AG10803 (cell line): ENCODE measurements at regions not wholly inside any gene's neighbourhood (a gene's known extent, or its start where the extent isn't known, plus 50 kb on each side); places are given as distances from the start of the nearest gene placed in this dataset.

Source experiments
- DNase-seq: peaks from one replicate; pipeline ENCODE4 v3.0.0; 2010; ENCODE audit warnings: low read depth
- H3K4me3 ChIP-seq: 2 replicates; pipeline ENCODE4 v1.5.1; 2011; ENCODE audit warnings: mild to moderate bottlenecking, low read length, control low read depth
- CTCF ChIP-seq: conservative IDR thresholded peaks from 2 replicates; pipeline ENCODE4 v1.5.1; 2011; ENCODE audit warnings: mild to moderate bottlenecking, low read length, control low read depth, inconsistent platforms

DNA sequence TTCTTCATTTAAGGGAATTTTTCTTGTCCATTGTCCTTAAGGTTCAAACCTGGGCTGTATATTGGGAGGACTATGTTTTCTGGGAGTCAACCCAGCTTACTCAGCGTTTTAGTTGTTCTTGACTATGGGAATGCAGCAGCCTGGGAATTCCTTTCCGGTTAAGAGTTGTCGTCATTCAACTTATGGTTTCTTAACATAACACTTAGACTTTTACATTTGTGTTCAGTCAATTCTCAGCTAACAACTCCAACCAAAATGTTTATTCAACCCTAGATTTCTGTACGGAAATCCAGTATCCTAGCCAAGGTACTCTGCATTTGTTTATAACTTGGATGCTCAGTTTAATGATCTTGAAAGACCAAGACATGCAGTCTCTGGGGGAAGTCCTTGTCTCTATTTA lies 960.9 kb downstream of the CBLN2 start:
- no peak for DNase-seq
- TF ChIP-seq CTCF = no peak
- H3K4me3 ChIP-seq = no peak overlapping the region

DNA sequence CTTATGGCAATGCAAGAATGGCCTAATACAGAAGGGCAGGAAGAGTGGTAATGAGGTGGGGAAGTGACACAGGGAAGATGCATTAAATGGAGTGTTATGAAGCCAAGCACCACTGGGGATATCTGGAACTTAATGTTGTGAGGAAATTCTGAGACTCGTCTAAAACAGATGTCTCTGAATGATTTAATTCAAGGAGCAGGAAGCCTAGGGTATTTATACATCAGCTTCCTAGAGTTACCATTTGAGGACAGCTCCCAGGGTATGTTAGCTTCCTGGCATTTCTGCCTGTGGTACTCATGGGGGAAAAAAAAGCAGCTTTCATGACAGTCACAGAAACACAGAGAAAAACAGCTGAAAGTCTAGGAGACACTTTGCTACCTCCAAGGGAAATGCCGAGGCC lies 989.5 kb downstream of the CBLN2 start:
- no peak overlapping the region for H3K4me3 ChIP-seq
- no peak for TF ChIP-seq CTCF
- no peak for DNase-seq

GRCh38 chr18:71541643-71542042 lies 1002.5 kb downstream of the CBLN2 start:
- no peak overlapping the region for H3K4me3 ChIP-seq
- TF ChIP-seq CTCF = no peak
- no peak for DNase-seq

GRCh38 chr18:71529703-71530303 lies 1014.3 kb downstream of the CBLN2 start:
- DNase-seq = no peak
- no peak overlapping the region for H3K4me3 ChIP-seq
- no peak for TF ChIP-seq CTCF

- H3K4me3 ChIP-seq = no peak overlapping the region
- TF ChIP-seq CTCF = no peak
- no peak for DNase-seq
These were observed 1020.4 kb downstream of the CBLN2 start for GRCh38 chr18:71523483-71524435.

- DNase-seq = no peak
- TF ChIP-seq CTCF = no peak
- no peak overlapping the region for H3K4me3 ChIP-seq
These were observed 1038.6 kb downstream of the CBLN2 start for GRCh38 chr18:71505526-71505925.

GRCh38 chr18:71503222-71503621 lies 1040.9 kb downstream of the CBLN2 start:
- no peak overlapping the region for H3K4me3 ChIP-seq
- no peak for TF ChIP-seq CTCF
- DNase-seq = no peak
